Esophagus muscularis mucosa (tissue), 4 donors: ENCODE measurements at regions not wholly inside any gene's neighbourhood (a gene's known extent, or its start where the extent isn't known, plus 50 kb on each side); places are given as distances from the start of the nearest gene placed in this dataset.
A peak's percentile ranks its signal among the peaks of the same experiment; 100 is the strongest.

Source experiments
- DNase-seq: peaks from one replicate; pipeline ENCODE4 v3.0.0-alpha.2; 2017; ENCODE audit errors: extremely low spot score
- H3K27ac ChIP-seq, 4 donors: fragments of 200-600 bp; sonication (generic); replicated peaks in 1 of 4; 1 replicate in 3 of 4; 2 replicates in 1 of 4; pipeline ENCODE4 v1.5.1; 2016 to 2019; ENCODE audit warnings: mild to moderate bottlenecking in 1 of 4
- H3K27me3 ChIP-seq, 4 donors: fragments of 200-600 bp; sonication (generic); one replicate each; pipeline versions ENCODE4 v1.5.1 to v1.6.0; 2016 to 2019
- H3K36me3 ChIP-seq, 4 donors: fragments of 200-600 bp; sonication (generic); one replicate each; pipeline ENCODE4 v1.5.1; 2016 to 2019
- H3K4me1 ChIP-seq, 4 donors: fragments of 200-600 bp; sonication (generic); one replicate each; pipeline ENCODE4 v1.5.1; 2016 to 2019
- H3K4me3 ChIP-seq, 4 donors: fragments of 200-600 bp; sonication (generic); 1 replicate in 2 of 4; 2 replicates in 2 of 4; pipeline ENCODE4 v1.5.1; 2016 to 2019; ENCODE audit warnings: mild to moderate bottlenecking in 4 of 4, moderate library complexity in 1 of 4
- H3K9me3 ChIP-seq, 4 donors: fragments of 200-600 bp; sonication (generic); 1 replicate in 3 of 4; 2 replicates in 1 of 4; pipeline ENCODE4 v1.5.1; 2016 to 2019
- EP300 ChIP-seq: sonication (generic); formaldehyde crosslinking; IDR thresholded peaks from one replicate; pipeline ENCODE4 v1.6.1; 2017; ENCODE audit warnings: antibody characterized with exemption
- POLR2A ChIP-seq: fragments of 450-650 bp; IDR thresholded peaks from one replicate; pipeline ENCODE4 v1.6.1; 2017; ENCODE audit warnings: antibody characterized with exemption, moderate library complexity, mild to moderate bottlenecking, low read depth
- POLR2AphosphoS5 ChIP-seq, 2 donors: sonication (generic); formaldehyde crosslinking; IDR thresholded peaks; one replicate each; pipeline ENCODE4 v1.6.1; 2017; ENCODE audit warnings: antibody characterized with exemption in 2 of 2
- WGBS: methylation state at CpG from one replicate; pipeline ENCODE4 v1.1.5; 2018; 5-methylcytosine and 5-hydroxymethylcytosine counted together
- intact Hi-C: fragments of 100-400 bp; cut with DNase I; formaldehyde crosslinking; loops from one replicate; pipeline ENCODE4 v1.15.1; 2023
- TF ChIP-seq, protein P1 (sequence below), 3 experiments: fragments of 200-600 bp in 2 of 3; fragments of 450-650 bp in 1 of 3; sonication (generic) in 2 of 3; IDR thresholded peaks; one replicate each; pipeline ENCODE4 v1.5.1; 2017 to 2019; ENCODE audit warnings: antibody characterized with exemption in 3 of 3, mild to moderate bottlenecking in 2 of 3, moderate library complexity in 1 of 3

- intact Hi-C loops, result no loop called here
- DNase-seq, result peak; percentile 70
- H3K27ac ChIP-seq, result no peak overlapping the region
- WGBS, result 73% methylated on average over 2 of the region's 2 CpGs
- no peaks in the 10 kb centered on the region for H3K9me3 ChIP-seq
- TF ChIP-seq, protein P1, sequence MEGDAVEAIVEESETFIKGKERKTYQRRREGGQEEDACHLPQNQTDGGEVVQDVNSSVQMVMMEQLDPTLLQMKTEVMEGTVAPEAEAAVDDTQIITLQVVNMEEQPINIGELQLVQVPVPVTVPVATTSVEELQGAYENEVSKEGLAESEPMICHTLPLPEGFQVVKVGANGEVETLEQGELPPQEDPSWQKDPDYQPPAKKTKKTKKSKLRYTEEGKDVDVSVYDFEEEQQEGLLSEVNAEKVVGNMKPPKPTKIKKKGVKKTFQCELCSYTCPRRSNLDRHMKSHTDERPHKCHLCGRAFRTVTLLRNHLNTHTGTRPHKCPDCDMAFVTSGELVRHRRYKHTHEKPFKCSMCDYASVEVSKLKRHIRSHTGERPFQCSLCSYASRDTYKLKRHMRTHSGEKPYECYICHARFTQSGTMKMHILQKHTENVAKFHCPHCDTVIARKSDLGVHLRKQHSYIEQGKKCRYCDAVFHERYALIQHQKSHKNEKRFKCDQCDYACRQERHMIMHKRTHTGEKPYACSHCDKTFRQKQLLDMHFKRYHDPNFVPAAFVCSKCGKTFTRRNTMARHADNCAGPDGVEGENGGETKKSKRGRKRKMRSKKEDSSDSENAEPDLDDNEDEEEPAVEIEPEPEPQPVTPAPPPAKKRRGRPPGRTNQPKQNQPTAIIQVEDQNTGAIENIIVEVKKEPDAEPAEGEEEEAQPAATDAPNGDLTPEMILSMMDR (IDR thresholded peaks at IDR 0.05), result no peak
- no peak for TF ChIP-seq POLR2A
- TF ChIP-seq EP300, result no peak
- no peak for TF ChIP-seq POLR2AphosphoS5 (IDR thresholded peaks at IDR 0.05)
- H3K36me3 ChIP-seq, result no peaks in the 10 kb centered on the region
- H3K27me3 ChIP-seq, result peaks cover 0 to 8% (median 0%) of the 10 kb centered on the region in 4 donors
- no peak overlapping the region for H3K4me3 ChIP-seq
- H3K4me1 ChIP-seq, result no peaks in the 10 kb centered on the region
Measured at GRCh38 chr1:5105744-5106143, 451.3 kb downstream of the AJAP1 start.

DNA sequence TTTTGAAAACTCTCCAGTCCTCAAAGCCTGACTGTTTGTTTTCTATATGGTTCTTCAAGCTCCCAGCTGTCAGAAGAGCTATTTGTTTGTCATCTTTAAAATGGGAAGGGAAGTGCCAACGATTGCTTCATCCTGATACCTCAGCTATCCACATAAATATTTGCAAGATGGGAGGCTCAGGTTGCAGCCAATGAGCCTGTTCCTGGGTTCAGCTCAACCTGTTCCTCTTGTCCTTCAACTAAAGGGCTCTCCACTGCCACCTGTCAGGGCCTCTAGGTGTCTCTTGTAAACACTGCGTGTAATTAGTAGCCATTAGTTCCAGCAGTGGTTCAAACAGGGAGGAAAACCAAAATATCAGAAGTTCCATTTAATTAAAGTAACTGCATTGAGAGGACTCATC, 445.1 kb downstream of the AJAP1 start:
- H3K9me3 ChIP-seq, result peaks cover 0 to 3% (median 0%) of the 10 kb centered on the region in 4 donors
- TF ChIP-seq, protein P1 (IDR thresholded peaks at IDR 0.05), result no peak
- TF ChIP-seq POLR2AphosphoS5 (IDR thresholded peaks at IDR 0.05) (no peak), EP300 (no peak), POLR2A (no peak)
- peaks cover 0 to 16% (median 0%) of the 10 kb centered on the region in 4 donors for H3K27me3 ChIP-seq
- no peaks in the 10 kb centered on the region for H3K4me1 ChIP-seq
- intact Hi-C loops, result no loop called here
- H3K36me3 ChIP-seq, result no peaks in the 10 kb centered on the region
- peak; percentile 74 for DNase-seq
- no peak overlapping the region for H3K27ac ChIP-seq
- 38% methylated on average over 2 of the region's 2 CpGs for WGBS
- no peak overlapping the region for H3K4me3 ChIP-seq

- no peaks in the 10 kb centered on the region for H3K4me1 ChIP-seq
- H3K27ac ChIP-seq, result no peak overlapping the region
- no peak overlapping the region for H3K4me3 ChIP-seq
- H3K27me3 ChIP-seq, result peaks cover 0 to 16% (median 0%) of the 10 kb centered on the region in 4 donors
- peaks cover 0 to 9% (median 1%) of the 10 kb centered on the region in 4 donors for H3K9me3 ChIP-seq
- intact Hi-C loops, result no loop called here
- H3K36me3 ChIP-seq, result no peaks in the 10 kb centered on the region
- TF ChIP-seq POLR2A, result no peak
- TF ChIP-seq, protein P1 (IDR thresholded peaks at IDR 0.05), result no peak
- 60% methylated on average over 5 of the region's 5 CpGs for WGBS
- DNase-seq, result peak; percentile 55
Measured at GRCh38 chr1:5098981-5099385, 444.6 kb downstream of the AJAP1 start.

DNA sequence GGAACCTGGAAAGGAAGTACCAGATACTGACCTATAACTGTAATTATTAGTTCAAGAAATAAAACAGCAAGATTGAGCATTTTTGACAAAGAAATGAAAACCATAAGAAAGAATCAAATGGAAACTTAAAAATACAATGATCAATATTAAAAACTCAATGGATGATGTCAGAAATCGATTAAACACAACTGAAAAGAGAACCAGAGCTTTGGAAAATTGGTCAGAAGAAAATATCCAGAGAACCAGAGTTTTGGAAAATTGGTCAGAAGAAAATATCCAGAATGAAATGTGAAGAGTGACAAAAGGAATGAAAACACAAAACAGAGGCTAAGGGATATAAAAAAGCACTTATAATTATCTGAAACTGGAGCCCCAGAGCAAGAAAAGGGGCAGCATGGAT, 438.6 kb downstream of the AJAP1 start:
- intact Hi-C loops, result no loop called here
- H3K4me1 ChIP-seq, result no peaks in the 10 kb centered on the region
- TF ChIP-seq POLR2A, result no peak
- TF ChIP-seq POLR2AphosphoS5 (IDR thresholded peaks at IDR 0.05), result no peak
- TF ChIP-seq, protein P1 (IDR thresholded peaks at IDR 0.05), result no peak
- no peak for TF ChIP-seq EP300
- H3K27ac ChIP-seq, result no peak overlapping the region
- peaks cover 0 to 34% (median 21%) of the 10 kb centered on the region in 4 donors for H3K9me3 ChIP-seq
- no peak for DNase-seq
- H3K4me3 ChIP-seq, result no peak overlapping the region
- H3K27me3 ChIP-seq, result peaks cover 0 to 16% (median 0%) of the 10 kb centered on the region in 4 donors
- H3K36me3 ChIP-seq, result no peaks in the 10 kb centered on the region
- WGBS, result 26% methylated on average over 1 of the region's 1 CpG

DNA sequence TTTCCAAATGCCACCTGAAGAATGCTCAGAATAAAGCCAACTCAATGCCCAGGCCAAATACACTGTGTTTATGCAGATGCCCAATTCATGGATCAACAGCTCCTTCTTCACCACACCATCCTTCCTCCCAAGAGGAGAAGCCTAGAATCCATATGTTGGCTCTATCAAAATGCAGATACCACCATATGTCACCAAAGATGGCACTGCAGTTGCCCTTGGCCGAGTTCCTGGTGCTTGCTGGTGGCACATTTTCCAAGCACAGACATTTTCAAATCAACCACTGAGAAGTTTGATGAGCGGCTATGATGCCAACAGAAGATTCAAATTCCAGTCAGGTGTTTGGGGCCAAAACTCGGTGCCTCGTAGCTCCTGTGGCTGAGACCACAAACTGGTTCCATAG, 430.3 kb downstream of the AJAP1 start:
- H3K36me3 ChIP-seq, result no peaks in the 10 kb centered on the region
- DNase-seq, result no peak
- no peak overlapping the region for H3K4me3 ChIP-seq
- no peaks in the 10 kb centered on the region for H3K9me3 ChIP-seq
- H3K4me1 ChIP-seq, result no peaks in the 10 kb centered on the region
- peaks cover 0 to 13% (median 0%) of the 10 kb centered on the region in 4 donors for H3K27me3 ChIP-seq
- TF ChIP-seq, protein P1 (IDR thresholded peaks at IDR 0.05), result no peak
- TF ChIP-seq POLR2AphosphoS5 (IDR thresholded peaks at IDR 0.05) (no peak), POLR2A (no peak), EP300 (no peak)
- 80% methylated on average over 4 of the region's 4 CpGs for whole genome bisulfite sequencing
- no peak overlapping the region for H3K27ac ChIP-seq
- intact Hi-C loops, result no loop called here
